DOHH2 (cell line): ENCODE measurements at regions not wholly inside any gene's neighbourhood (a gene's known extent, or its start where the extent isn't known, plus 50 kb on each side); places are given as distances from the start of the nearest gene placed in this dataset.

Source experiments
- H3F3A ChIP-seq: fragments of 200-600 bp; sonication (generic), shearing (Covaris generic); 2 replicates; pipeline ENCODE4 v1.6.0; 2016; ENCODE audit warnings: antibody characterized with exemption, mild to moderate bottlenecking; ENCODE audit not compliant: control insufficient read depth, insufficient read depth
- H3K27ac ChIP-seq: fragments of 200-600 bp; sonication (generic); 2 replicates; pipeline ENCODE4 v1.5.1; 2014; ENCODE audit warnings: low read depth, mild to moderate bottlenecking, low read length, moderate library complexity
- H3K27me3 ChIP-seq: fragments of 200-600 bp; sonication (generic); 2 replicates; pipeline ENCODE4 v1.6.1; 2014; ENCODE audit warnings: mild to moderate bottlenecking, low read length, mixed read lengths; ENCODE audit not compliant: control insufficient read depth
- H3K36me3 ChIP-seq: fragments of 200-600 bp; sonication (generic); 2 replicates; pipeline ENCODE4 v1.6.1; 2014; ENCODE audit warnings: mild to moderate bottlenecking, low read length, moderate library complexity, mixed read lengths; ENCODE audit not compliant: control insufficient read depth
- H3K4me1 ChIP-seq: fragments of 200-600 bp; sonication (generic); 2 replicates; pipeline ENCODE4 v1.6.1; 2014; ENCODE audit warnings: mild to moderate bottlenecking, low read length, mixed read lengths; ENCODE audit not compliant: control insufficient read depth
- H3K4me2 ChIP-seq: fragments of 200-600 bp; sonication (generic); 2 replicates; pipeline ENCODE4 v1.6.0; 2014; ENCODE audit warnings: mild to moderate bottlenecking, low read length, moderate library complexity
- H3K4me3 ChIP-seq: fragments of 200-600 bp; sonication (generic); 2 replicates; pipeline ENCODE4 v1.5.1; 2014; ENCODE audit warnings: mild to moderate bottlenecking, low read length, mixed read lengths
- H3K79me2 ChIP-seq: fragments of 200-600 bp; sonication (generic); 2 replicates; pipeline ENCODE4 v1.6.1; 2014; ENCODE audit warnings: mild to moderate bottlenecking, low read length, mixed read lengths; ENCODE audit not compliant: control insufficient read depth
- H3K9me2 ChIP-seq: fragments of 200-600 bp; sonication (generic); replicated peaks from 2 replicates; pipeline ENCODE4 v1.6.1; 2014; ENCODE audit warnings: mild to moderate bottlenecking, low read length, mixed read lengths; ENCODE audit not compliant: control insufficient read depth
- H3K9me3 ChIP-seq: fragments of 200-600 bp; sonication (generic); 2 replicates; pipeline ENCODE4 v1.6.1; 2014; ENCODE audit warnings: antibody characterized with exemption, low read length, mixed read lengths; ENCODE audit not compliant: control insufficient read depth, insufficient read depth
- H4K20me1 ChIP-seq: fragments of 200-600 bp; sonication (generic); 2 replicates; pipeline ENCODE4 v1.6.0; 2014; ENCODE audit warnings: low read depth, mild to moderate bottlenecking, antibody characterized with exemption, low read length, moderate library complexity; ENCODE audit not compliant: control insufficient read depth, insufficient read depth
- EZH2phosphoT487 ChIP-seq: fragments of 200-600 bp; sonication (generic); IDR thresholded peaks from 2 replicates; pipeline ENCODE4 v1.6.1; 2017; ENCODE audit warnings: borderline replicate concordance, mild to moderate bottlenecking, antibody characterized with exemption, low read length, moderate library complexity, mixed read lengths
- TF ChIP-seq, protein P1 (sequence below): fragments of 200-600 bp; sonication (generic); IDR thresholded peaks from one replicate; pipeline ENCODE4 v1.5.1; 2014; ENCODE audit warnings: antibody characterized with exemption, mild to moderate bottlenecking, low read depth, low read length; ENCODE audit not compliant: poor library complexity, severe bottlenecking

- Histone ChIP-seq H3K4me1 (no peaks in the 10 kb centered on the region), H3K79me2 (no peaks in the 10 kb centered on the region), H3K9me2 (no peaks in the 10 kb centered on the region), H4K20me1 (no peaks in the 10 kb centered on the region), H3K27ac (no peak overlapping the region), H3K4me2 (no peak overlapping the region), H3K4me3 (no peak overlapping the region), H3K9me3 (no peaks in the 10 kb centered on the region), H3K27me3 (no peaks in the 10 kb centered on the region), H3F3A (no peaks in the 10 kb centered on the region), H3K36me3 (no peaks in the 10 kb centered on the region)
- TF ChIP-seq, protein P1, sequence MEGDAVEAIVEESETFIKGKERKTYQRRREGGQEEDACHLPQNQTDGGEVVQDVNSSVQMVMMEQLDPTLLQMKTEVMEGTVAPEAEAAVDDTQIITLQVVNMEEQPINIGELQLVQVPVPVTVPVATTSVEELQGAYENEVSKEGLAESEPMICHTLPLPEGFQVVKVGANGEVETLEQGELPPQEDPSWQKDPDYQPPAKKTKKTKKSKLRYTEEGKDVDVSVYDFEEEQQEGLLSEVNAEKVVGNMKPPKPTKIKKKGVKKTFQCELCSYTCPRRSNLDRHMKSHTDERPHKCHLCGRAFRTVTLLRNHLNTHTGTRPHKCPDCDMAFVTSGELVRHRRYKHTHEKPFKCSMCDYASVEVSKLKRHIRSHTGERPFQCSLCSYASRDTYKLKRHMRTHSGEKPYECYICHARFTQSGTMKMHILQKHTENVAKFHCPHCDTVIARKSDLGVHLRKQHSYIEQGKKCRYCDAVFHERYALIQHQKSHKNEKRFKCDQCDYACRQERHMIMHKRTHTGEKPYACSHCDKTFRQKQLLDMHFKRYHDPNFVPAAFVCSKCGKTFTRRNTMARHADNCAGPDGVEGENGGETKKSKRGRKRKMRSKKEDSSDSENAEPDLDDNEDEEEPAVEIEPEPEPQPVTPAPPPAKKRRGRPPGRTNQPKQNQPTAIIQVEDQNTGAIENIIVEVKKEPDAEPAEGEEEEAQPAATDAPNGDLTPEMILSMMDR, result no peak
- TF ChIP-seq EZH2phosphoT487, result no peak
Measured at GRCh38 chr10:58896229-58896628, 280.2 kb upstream of the PHYHIPL start.

GRCh38 chr10:58897236-58897635 is 279.2 kb upstream of the PHYHIPL start:
- Histone ChIP-seq H3K4me2 (no peak overlapping the region), H3K27ac (no peak overlapping the region), H3K27me3 (no peaks in the 10 kb centered on the region), H3F3A (no peaks in the 10 kb centered on the region), H3K79me2 (no peaks in the 10 kb centered on the region), H3K9me2 (no peaks in the 10 kb centered on the region), H3K9me3 (no peaks in the 10 kb centered on the region), H4K20me1 (no peaks in the 10 kb centered on the region), H3K36me3 (no peaks in the 10 kb centered on the region), H3K4me3 (no peak overlapping the region), H3K4me1 (no peaks in the 10 kb centered on the region)
- TF ChIP-seq EZH2phosphoT487, result no peak
- TF ChIP-seq, protein P1, result no peak

DNA sequence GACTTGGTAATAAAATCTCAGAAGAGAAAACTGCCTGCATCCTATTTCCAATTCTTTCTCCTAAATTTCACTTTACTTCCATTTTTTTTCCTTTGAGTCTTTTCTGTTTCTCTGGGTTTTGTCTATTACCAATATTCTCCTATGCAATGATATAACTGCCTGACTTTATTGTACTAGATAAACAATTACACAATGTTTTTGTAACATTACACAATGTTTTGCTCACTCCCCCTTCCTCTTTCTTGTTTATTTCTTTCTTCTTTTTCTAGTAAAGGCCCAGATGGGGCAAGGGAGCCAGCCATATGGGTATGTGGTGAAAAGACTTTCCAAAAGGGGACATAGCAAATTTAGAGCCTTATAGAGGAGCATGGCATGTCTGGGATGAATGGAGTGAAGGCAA is 278.7 kb upstream of the PHYHIPL start:
- no peaks in the 10 kb centered on the region for H3F3A ChIP-seq
- H3K27me3 ChIP-seq, result no peaks in the 10 kb centered on the region
- H3K4me3 ChIP-seq, result no peak overlapping the region
- H3K27ac ChIP-seq, result no peak overlapping the region
- no peaks in the 10 kb centered on the region for H3K9me3 ChIP-seq
- no peaks in the 10 kb centered on the region for H4K20me1 ChIP-seq
- H3K4me2 ChIP-seq, result no peak overlapping the region
- no peaks in the 10 kb centered on the region for H3K9me2 ChIP-seq
- H3K79me2 ChIP-seq, result no peaks in the 10 kb centered on the region
- no peak for TF ChIP-seq EZH2phosphoT487
- TF ChIP-seq, protein P1, result no peak
- no peaks in the 10 kb centered on the region for H3K4me1 ChIP-seq
- H3K36me3 ChIP-seq, result no peaks in the 10 kb centered on the region
